SU-DHL-6 (cell line): ENCODE measurements at regions not wholly inside any gene's neighbourhood (a gene's known extent, or its start where the extent isn't known, plus 50 kb on each side); places are given as distances from the start of the nearest gene placed in this dataset.

Experiments used
- H2AFZ ChIP-seq: fragments of 200-600 bp; sonication (generic); 2 replicates; pipeline ENCODE4 v1.6.1; 2014; ENCODE audit warnings: low read depth, mild to moderate bottlenecking, moderate library complexity, mixed read lengths, antibody characterized with exemption, low read length; ENCODE audit not compliant: severe bottlenecking
- H3F3A ChIP-seq: fragments of 200-600 bp; shearing (Covaris generic); 2 replicates; pipeline ENCODE4 v1.6.0; 2016; ENCODE audit warnings: antibody characterized with exemption, mild to moderate bottlenecking; ENCODE audit not compliant: insufficient read depth
- H3K27ac ChIP-seq: fragments of 200-600 bp; sonication (generic); 2 replicates; pipeline ENCODE4 v1.5.1; 2016; ENCODE audit warnings: low read depth, mild to moderate bottlenecking, low read length, moderate library complexity, mixed read lengths
- H3K27me3 ChIP-seq: fragments of 200-600 bp; sonication (generic), shearing (Covaris generic); 2 replicates; pipeline ENCODE4 v1.6.0; 2014; ENCODE audit warnings: mild to moderate bottlenecking, low read length
- H3K36me3 ChIP-seq: fragments of 200-600 bp; sonication (generic); 2 replicates; pipeline ENCODE4 v1.6.1; 2014; ENCODE audit warnings: mild to moderate bottlenecking, low read length, mixed read lengths
- H3K4me2 ChIP-seq: fragments of 300-600, 200-600 bp; shearing (Covaris generic), sonication (generic); 2 replicates; pipeline ENCODE4 v1.6.0; 2014; ENCODE audit warnings: low read length, low read depth, mild to moderate bottlenecking; ENCODE audit not compliant: poor library complexity, severe bottlenecking
- H3K4me3 ChIP-seq: fragments of 200-600 bp; sonication (generic); 2 replicates; pipeline ENCODE4 v1.5.1; 2014; ENCODE audit warnings: antibody characterized with exemption, low read length, mild to moderate bottlenecking, mixed read lengths; ENCODE audit not compliant: insufficient read depth, poor library complexity, severe bottlenecking
- H3K79me2 ChIP-seq: fragments of 200-600 bp; sonication (generic); 2 replicates; pipeline ENCODE4 v1.6.1; 2014; ENCODE audit warnings: mild to moderate bottlenecking, low read length, moderate library complexity; ENCODE audit not compliant: insufficient read depth
- H3K9ac ChIP-seq: fragments of 200-600 bp; sonication (generic); 2 replicates; pipeline ENCODE4 v1.7.0; 2014; ENCODE audit warnings: mild to moderate bottlenecking, low read length
- H3K9me2 ChIP-seq: fragments of 200-600 bp; sonication (generic); replicated peaks from 2 replicates; pipeline ENCODE4 v1.6.1; 2014; ENCODE audit warnings: low read length; ENCODE audit not compliant: insufficient read depth
- H3K9me3 ChIP-seq: fragments of 200-600 bp; sonication (generic); 2 replicates; pipeline ENCODE4 v1.6.1; 2014; ENCODE audit warnings: low read length, mixed read lengths; ENCODE audit not compliant: insufficient read depth
- H4K20me1 ChIP-seq: fragments of 200-600 bp; sonication (generic); 2 replicates; pipeline ENCODE4 v1.6.1; 2014; ENCODE audit warnings: low read depth, mild to moderate bottlenecking, antibody characterized with exemption, low read length, moderate library complexity, mixed read lengths
- EZH2phosphoT487 ChIP-seq: fragments of 200-600 bp; sonication (generic), shearing (Covaris generic); conservative IDR thresholded peaks from 2 replicates; pipeline ENCODE4 v1.6.1; 2018; ENCODE audit warnings: mild to moderate bottlenecking, antibody characterized with exemption, low read length, moderate library complexity, mixed read lengths
- TF ChIP-seq, protein P1 (sequence below): fragments of 200-600 bp; sonication (generic); IDR thresholded peaks from one replicate; pipeline ENCODE4 v1.5.1; 2017; ENCODE audit warnings: antibody characterized with exemption, mild to moderate bottlenecking, low read length, moderate library complexity; ENCODE audit not compliant: insufficient read depth, poor library complexity, severe bottlenecking

- H3K4me3 ChIP-seq = no peak overlapping the region
- no peak overlapping the region for H3K27ac ChIP-seq
- H3K79me2 ChIP-seq = no peaks in the 10 kb centered on the region
- H4K20me1 ChIP-seq = no peaks in the 10 kb centered on the region
- no peaks in the 10 kb centered on the region for H3F3A ChIP-seq
- H3K9me2 ChIP-seq = no peaks in the 10 kb centered on the region
- no peaks in the 10 kb centered on the region for H3K9me3 ChIP-seq
- no peak overlapping the region for H2AFZ ChIP-seq
- no peaks in the 10 kb centered on the region for H3K27me3 ChIP-seq
- TF ChIP-seq EZH2phosphoT487 = no peak
- TF ChIP-seq, protein P1, sequence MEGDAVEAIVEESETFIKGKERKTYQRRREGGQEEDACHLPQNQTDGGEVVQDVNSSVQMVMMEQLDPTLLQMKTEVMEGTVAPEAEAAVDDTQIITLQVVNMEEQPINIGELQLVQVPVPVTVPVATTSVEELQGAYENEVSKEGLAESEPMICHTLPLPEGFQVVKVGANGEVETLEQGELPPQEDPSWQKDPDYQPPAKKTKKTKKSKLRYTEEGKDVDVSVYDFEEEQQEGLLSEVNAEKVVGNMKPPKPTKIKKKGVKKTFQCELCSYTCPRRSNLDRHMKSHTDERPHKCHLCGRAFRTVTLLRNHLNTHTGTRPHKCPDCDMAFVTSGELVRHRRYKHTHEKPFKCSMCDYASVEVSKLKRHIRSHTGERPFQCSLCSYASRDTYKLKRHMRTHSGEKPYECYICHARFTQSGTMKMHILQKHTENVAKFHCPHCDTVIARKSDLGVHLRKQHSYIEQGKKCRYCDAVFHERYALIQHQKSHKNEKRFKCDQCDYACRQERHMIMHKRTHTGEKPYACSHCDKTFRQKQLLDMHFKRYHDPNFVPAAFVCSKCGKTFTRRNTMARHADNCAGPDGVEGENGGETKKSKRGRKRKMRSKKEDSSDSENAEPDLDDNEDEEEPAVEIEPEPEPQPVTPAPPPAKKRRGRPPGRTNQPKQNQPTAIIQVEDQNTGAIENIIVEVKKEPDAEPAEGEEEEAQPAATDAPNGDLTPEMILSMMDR = no peak
- no peak overlapping the region for H3K9ac ChIP-seq
- no peak overlapping the region for H3K4me2 ChIP-seq
- no peaks in the 10 kb centered on the region for H3K36me3 ChIP-seq
Observed at GRCh38 chr7:68694656-68695055, 903.6 kb upstream of the AUTS2 start.

DNA sequence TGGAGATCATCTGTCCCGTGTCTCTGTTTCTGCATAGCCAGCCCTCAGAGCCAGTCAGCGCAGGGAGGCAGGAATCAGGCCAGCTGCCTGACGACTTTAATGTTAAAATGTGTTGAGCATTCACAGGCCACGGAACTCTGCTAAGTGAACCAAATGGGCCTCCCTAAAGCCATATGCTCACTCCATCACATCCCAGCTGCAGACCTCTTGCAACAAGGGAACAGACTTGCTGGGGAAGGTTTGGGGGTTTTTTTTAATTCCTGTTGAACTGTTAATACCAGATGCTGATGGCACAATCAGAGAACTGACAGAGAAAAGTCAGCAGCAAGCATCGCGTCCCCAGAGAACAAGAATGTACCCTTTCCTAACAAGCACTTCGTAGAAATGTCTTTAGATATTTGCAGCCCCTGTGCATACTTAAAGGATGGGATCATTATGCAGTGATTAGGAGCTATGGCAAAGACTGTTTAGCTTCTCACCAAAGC, 900.4 kb upstream of the AUTS2 start:
- H2AFZ ChIP-seq = no peak overlapping the region
- no peaks in the 10 kb centered on the region for H3K36me3 ChIP-seq
- TF ChIP-seq, protein P1 = no peak
- TF ChIP-seq EZH2phosphoT487 = no peak
- H3K27me3 ChIP-seq = no peaks in the 10 kb centered on the region
- H3K9me2 ChIP-seq = no peaks in the 10 kb centered on the region
- no peaks in the 10 kb centered on the region for H3F3A ChIP-seq
- H4K20me1 ChIP-seq = no peaks in the 10 kb centered on the region
- no peaks in the 10 kb centered on the region for H3K9me3 ChIP-seq
- no peak overlapping the region for H3K4me3 ChIP-seq
- H3K27ac ChIP-seq = no peak overlapping the region
- no peaks in the 10 kb centered on the region for H3K79me2 ChIP-seq
- no peak overlapping the region for H3K4me2 ChIP-seq
- no peak overlapping the region for H3K9ac ChIP-seq

- Histone ChIP-seq H3K27ac (no peak overlapping the region), H3K4me2 (no peak overlapping the region), H3K27me3 (no peaks in the 10 kb centered on the region), H3K9me3 (no peaks in the 10 kb centered on the region), H3K79me2 (no peaks in the 10 kb centered on the region), H4K20me1 (no peaks in the 10 kb centered on the region), H3K9me2 (no peaks in the 10 kb centered on the region), H3F3A (no peaks in the 10 kb centered on the region), H3K4me3 (no peak overlapping the region), H3K36me3 (no peaks in the 10 kb centered on the region), H2AFZ (no peak overlapping the region), H3K9ac (no peak overlapping the region)
- TF ChIP-seq, protein P1 = no peak
- TF ChIP-seq EZH2phosphoT487 = no peak
Observed at GRCh38 chr7:68699090-68699711, 899.1 kb upstream of the AUTS2 start.
